Activated naive CD4-positive, alpha-beta T cell treated with anti-CD3 and anti-CD28 coated beads for 36 hours (primary cell): ENCODE measurements at regions not wholly inside any gene's neighbourhood (a gene's known extent, or its start where the extent isn't known, plus 50 kb on each side); places are given as distances from the start of the nearest gene placed in this dataset.
"Not testable (repeated sequence)": the region's sequence is repeated elsewhere in the genome, so short reads cannot be mapped to it uniquely, and the experiment has no call there.

ENCODE experiments used
- CTCF ChIA-PET: fragments of 350-600 bp; sonication (Branson Sonifier 250); formaldehyde crosslinking; loops from one replicate; lab custom pipeline; 2021; ENCODE audit warnings: antibody characterized with exemption; lab: Charles Lee
- DNase-seq: peaks from one replicate; pipeline ENCODE4 v3.0.0-alpha.2; 2020
- H3K27ac Mint-ChIP-seq: one replicate; pipeline ENCODE4 v1.8.0; 2021; ENCODE audit warnings: mild to moderate bottlenecking, mixed read lengths
- H3K27me3 Mint-ChIP-seq: one replicate; pipeline ENCODE4 v1.8.0; 2021; ENCODE audit warnings: low read depth, mixed read lengths
- H3K36me3 Mint-ChIP-seq: one replicate; pipeline ENCODE4 v1.8.0; 2021; ENCODE audit warnings: low read depth, mixed read lengths
- H3K4me1 Mint-ChIP-seq: one replicate; pipeline ENCODE4 v1.8.0; 2021; ENCODE audit warnings: low read depth, mixed read lengths
- H3K4me3 Mint-ChIP-seq: one replicate; pipeline ENCODE4 v1.8.0; 2021; ENCODE audit warnings: mild to moderate bottlenecking, moderate library complexity, mixed read lengths
- H3K9me3 Mint-ChIP-seq: one replicate; pipeline ENCODE4 v1.8.0; 2021; ENCODE audit warnings: mixed read lengths
- intact Hi-C: fragments of 100-400 bp; cut with micrococcal nuclease; formaldehyde crosslinking; loops from one replicate; pipeline ENCODE4 v1.15.1; 2023

DNA sequence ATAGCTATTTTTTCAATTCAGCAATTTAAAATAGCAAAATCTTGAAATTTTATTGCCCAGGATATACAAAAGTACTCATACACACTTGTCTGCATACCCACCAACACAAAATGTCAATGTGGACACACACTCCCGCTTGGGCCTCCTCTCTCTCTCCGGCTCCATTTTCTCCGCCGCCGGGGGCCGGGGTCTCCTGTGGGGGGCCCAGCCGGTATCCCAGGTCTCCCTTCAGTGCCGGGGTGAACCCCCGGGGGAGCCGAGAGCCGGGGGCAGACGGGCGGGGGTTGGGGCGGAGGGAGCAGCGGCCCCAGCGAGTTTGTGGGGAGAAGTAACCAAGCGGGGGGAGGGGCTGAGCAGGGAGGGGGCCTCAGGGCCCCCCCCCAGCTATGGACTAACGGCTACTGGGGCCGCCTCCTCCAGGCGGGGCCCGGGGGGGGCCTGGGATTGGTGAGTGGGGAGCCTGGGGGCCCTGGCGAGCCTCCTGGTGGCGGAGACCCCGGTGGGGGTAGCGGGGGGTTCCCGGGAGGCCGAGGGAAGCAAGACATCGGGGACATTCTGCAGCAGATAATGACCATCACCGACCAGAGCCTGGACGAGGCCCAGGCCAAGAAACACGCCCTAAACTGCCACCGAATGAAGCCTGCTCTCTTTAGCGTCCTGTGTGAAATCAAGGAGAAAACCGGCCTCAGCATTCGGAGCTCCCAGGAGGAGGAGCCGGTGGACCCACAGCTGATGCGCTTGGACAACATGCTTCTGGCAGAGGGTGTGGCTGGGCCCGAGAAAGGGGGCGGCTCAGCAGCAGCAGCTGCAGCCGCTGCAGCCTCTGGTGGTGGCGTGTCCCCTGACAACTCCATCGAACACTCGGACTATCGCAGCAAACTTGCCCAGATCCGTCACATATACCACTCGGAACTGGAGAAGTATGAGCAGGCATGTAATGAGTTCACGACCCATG lies 56.6 kb downstream of the CHST2 start:
- DNase-seq, intact Hi-C loops, H3K4me3 Mint-ChIP-seq, H3K36me3 Mint-ChIP-seq, H3K27ac Mint-ChIP-seq, H3K27me3 Mint-ChIP-seq: not testable (repeated sequence)
- Mint-ChIP-seq H3K9me3 (peaks cover 22% of the 10 kb centered on the region), H3K4me1 (peaks cover 44% of the 10 kb centered on the region)
- CTCF ChIA-PET, result interaction anchor here (1.2 to 1.6 kb wide), 2 partner anchors 13 to 51 kb away, joined by 3 to 5 read pairs; no protein-coding TSS in a partner anchor

DNA sequence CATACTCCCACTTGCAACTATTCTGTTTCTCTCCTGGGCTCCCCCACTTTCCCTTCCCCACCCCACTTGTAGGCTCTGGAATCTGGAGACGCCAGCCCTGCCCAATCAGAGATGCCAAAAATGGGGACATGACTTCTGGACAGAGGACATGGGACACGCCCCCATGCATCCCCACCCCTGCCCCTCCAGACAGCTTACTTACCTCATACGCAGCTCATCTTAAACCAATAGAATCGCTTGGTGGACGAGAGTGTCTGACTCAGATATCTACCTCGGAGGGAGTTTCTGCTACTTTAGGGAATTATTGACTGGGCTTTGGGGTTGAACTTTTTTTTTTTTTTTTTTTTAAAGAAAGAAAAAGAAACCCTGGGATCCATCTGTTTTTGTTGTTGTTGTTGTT lies 58.4 kb downstream of the CHST2 start:
- DNase-seq, H3K27ac Mint-ChIP-seq, H3K4me3 Mint-ChIP-seq, H3K27me3 Mint-ChIP-seq, intact Hi-C loops, H3K36me3 Mint-ChIP-seq: not testable (repeated sequence)
- Mint-ChIP-seq H3K4me1 (peaks cover 28% of the 10 kb centered on the region), H3K9me3 (peaks cover 20% of the 10 kb centered on the region)
- CTCF ChIA-PET, result interaction anchor here (0.6 kb wide), 1 partner anchor 146 kb away, joined by 3 read pairs; no protein-coding TSS in a partner anchor

- H3K4me3 Mint-ChIP-seq, H3K36me3 Mint-ChIP-seq, H3K27me3 Mint-ChIP-seq, CTCF ChIA-PET, DNase-seq, H3K27ac Mint-ChIP-seq: not testable (repeated sequence)
- Mint-ChIP-seq H3K9me3 (peaks cover 14% of the 10 kb centered on the region), H3K4me1 (peaks cover 30% of the 10 kb centered on the region)
- intact Hi-C loops, result loop anchor here (1.0 kb wide), 1 partner anchor 8 kb away; no protein-coding TSS in a partner anchor
Measured at GRCh38 chr3:143178775-143179548, 59.4 kb downstream of the CHST2 start.

GRCh38 chr3:143179603-143180002 lies 60.0 kb downstream of the CHST2 start:
- Mint-ChIP-seq H3K27ac (no peak overlapping the region), H3K36me3 (peaks cover 1% of the 10 kb centered on the region), H3K9me3 (peaks cover 12% of the 10 kb centered on the region), H3K27me3 (no peaks in the 10 kb centered on the region), H3K4me1 (peaks cover 25% of the 10 kb centered on the region), H3K4me3 (no peak overlapping the region)
- intact Hi-C loops, result loop anchor here (1.0 kb wide), 1 partner anchor 8 kb away; no protein-coding TSS in a partner anchor
- no peak for DNase-seq
- CTCF ChIA-PET, result interaction anchor here (1.5 kb wide), 1 partner anchor 13 kb away, joined by 3 read pairs; no protein-coding TSS in a partner anchor

DNA sequence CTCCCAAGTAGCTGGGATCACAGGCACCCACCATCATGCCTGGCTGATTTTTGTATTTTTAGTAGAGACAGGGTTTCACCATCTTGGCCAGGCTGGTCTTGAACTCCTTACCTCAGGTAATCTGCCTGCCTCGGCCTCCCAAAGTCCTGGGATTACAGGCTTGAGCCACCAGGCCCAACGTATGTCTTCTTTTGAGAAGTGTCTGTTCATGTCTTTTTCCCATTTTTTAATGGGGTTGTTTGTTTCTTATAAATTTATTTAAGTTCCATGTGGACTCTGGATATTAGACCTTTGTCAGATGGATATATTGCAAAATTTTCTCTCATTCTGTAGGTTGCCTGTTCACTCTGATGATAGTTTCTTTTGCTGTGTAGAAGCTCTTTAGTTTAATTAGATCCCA lies 61.3 kb downstream of the CHST2 start:
- H3K4me3 Mint-ChIP-seq, H3K36me3 Mint-ChIP-seq, DNase-seq, H3K27me3 Mint-ChIP-seq, intact Hi-C loops, H3K27ac Mint-ChIP-seq: not testable (repeated sequence)
- peaks cover 12% of the 10 kb centered on the region for H3K9me3 Mint-ChIP-seq
- CTCF ChIA-PET, result interaction anchor here (1.5 kb wide), 1 partner anchor 14 kb away, joined by 3 read pairs; no protein-coding TSS in a partner anchor
- peaks cover 23% of the 10 kb centered on the region for H3K4me1 Mint-ChIP-seq

DNA sequence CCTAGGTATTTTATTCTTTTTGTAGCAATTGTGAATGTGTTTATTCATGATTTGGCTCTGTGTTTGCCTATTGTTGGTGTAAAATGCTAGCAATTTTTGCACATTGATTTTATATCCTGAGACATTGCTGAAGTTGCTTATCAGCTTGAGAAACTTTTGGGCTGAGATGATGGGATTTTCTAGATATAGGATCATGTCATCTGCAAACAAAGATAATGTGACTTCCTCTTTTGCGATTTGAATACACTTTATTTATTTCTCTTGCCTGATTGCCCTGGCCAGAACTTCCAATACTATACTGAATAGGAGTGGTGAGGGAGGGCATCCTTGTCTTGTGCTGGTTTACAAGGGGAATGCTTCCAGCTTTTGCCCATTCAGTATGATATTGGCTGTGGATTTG lies 62.4 kb downstream of the CHST2 start:
- intact Hi-C loops, result loop anchor here (2.0 kb wide), 1 partner anchor 17 kb away; no protein-coding TSS in a partner anchor
- CTCF ChIA-PET, H3K4me3 Mint-ChIP-seq, DNase-seq, H3K27ac Mint-ChIP-seq, H3K27me3 Mint-ChIP-seq, H3K36me3 Mint-ChIP-seq: not testable (repeated sequence)
- H3K9me3 Mint-ChIP-seq, result peaks cover 12% of the 10 kb centered on the region
- peaks cover 22% of the 10 kb centered on the region for H3K4me1 Mint-ChIP-seq

GRCh38 chr3:143182866-143183664 lies 63.5 kb downstream of the CHST2 start:
- intact Hi-C loops, result loop anchor here (2.0 kb wide), 1 partner anchor 18 kb away; no protein-coding TSS in a partner anchor
- Mint-ChIP-seq H3K36me3 (peaks cover 1% of the 10 kb centered on the region), H3K9me3 (peaks cover 12% of the 10 kb centered on the region), H3K4me3 (no peak overlapping the region), H3K27me3 (no peaks in the 10 kb centered on the region), H3K27ac (no peak overlapping the region), H3K4me1 (peaks cover 19% of the 10 kb centered on the region)
- CTCF ChIA-PET, result no interaction called here
- no peak for DNase-seq

DNA sequence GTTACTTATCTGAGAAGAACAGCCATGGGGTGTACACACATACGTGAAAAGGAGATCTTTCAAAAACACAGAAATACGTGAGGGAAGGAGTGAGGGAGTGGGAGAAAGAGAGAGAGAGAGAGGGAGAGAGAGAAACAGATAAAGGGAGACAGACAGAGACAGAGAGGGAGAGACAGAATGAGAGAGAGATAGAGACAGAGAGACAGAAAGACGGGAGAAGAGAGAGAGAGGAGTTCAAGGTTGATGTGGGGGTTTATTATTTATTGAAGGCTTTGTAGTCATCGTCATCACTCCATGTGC lies 64.0 kb downstream of the CHST2 start:
- H3K4me3 Mint-ChIP-seq, result no peak overlapping the region
- DNase-seq, result no peak
- no peak overlapping the region for H3K27ac Mint-ChIP-seq
- H3K9me3 Mint-ChIP-seq, result peaks cover 12% of the 10 kb centered on the region
- H3K27me3 Mint-ChIP-seq, result no peaks in the 10 kb centered on the region
- CTCF ChIA-PET, result no interaction called here
- intact Hi-C loops, result loop anchor here (2.0 kb wide), 1 partner anchor 19 kb away; no protein-coding TSS in a partner anchor
- H3K4me1 Mint-ChIP-seq, result peaks cover 19% of the 10 kb centered on the region
- peaks cover 1% of the 10 kb centered on the region for H3K36me3 Mint-ChIP-seq

DNA sequence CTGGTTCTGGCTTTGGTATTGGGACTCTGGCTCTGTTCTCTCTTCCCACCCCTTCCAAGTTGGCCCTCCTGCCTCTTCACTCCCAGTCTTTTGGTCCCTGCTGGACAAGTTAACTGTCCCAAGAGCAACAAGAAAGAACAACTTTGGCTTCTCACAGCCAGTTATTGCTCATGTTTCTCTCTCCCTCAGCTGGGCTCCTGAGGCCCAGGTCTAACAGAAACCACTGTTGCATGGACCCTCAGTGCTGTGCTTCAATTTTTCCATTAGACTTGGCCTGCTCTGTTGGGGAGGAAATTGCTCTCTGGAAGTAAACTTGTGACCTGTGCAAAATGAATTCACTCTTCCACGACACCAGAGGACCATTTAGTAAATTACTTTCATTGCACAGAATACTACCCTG lies 64.5 kb downstream of the CHST2 start:
- H3K4me3 Mint-ChIP-seq, result no peak overlapping the region
- CTCF ChIA-PET, result interaction anchor here (0.6 kb wide), 1 partner anchor 789 kb away, joined by 5 read pairs; no protein-coding TSS in a partner anchor
- H3K36me3 Mint-ChIP-seq, result peaks cover 1% of the 10 kb centered on the region
- no peak overlapping the region for H3K27ac Mint-ChIP-seq
- no peaks in the 10 kb centered on the region for H3K27me3 Mint-ChIP-seq
- H3K9me3 Mint-ChIP-seq, result peaks cover 12% of the 10 kb centered on the region
- DNase-seq, result no peak
- peaks cover 19% of the 10 kb centered on the region for H3K4me1 Mint-ChIP-seq
- intact Hi-C loops, result no loop called here

- intact Hi-C loops, result no loop called here
- Mint-ChIP-seq H3K36me3 (no peaks in the 10 kb centered on the region), H3K27ac (no peak overlapping the region), H3K27me3 (no peaks in the 10 kb centered on the region), H3K9me3 (peaks cover 7% of the 10 kb centered on the region), H3K4me3 (no peak overlapping the region), H3K4me1 (peaks cover 9% of the 10 kb centered on the region)
- CTCF ChIA-PET, result no interaction called here
- no peak for DNase-seq
Measured at GRCh38 chr3:143185401-143185800, 65.8 kb downstream of the CHST2 start.

- H3K27me3 Mint-ChIP-seq, result no peaks in the 10 kb centered on the region
- peaks cover 25% of the 10 kb centered on the region for H3K4me1 Mint-ChIP-seq
- H3K27ac Mint-ChIP-seq, result no peak overlapping the region
- H3K9me3 Mint-ChIP-seq, result no peaks in the 10 kb centered on the region
- H3K36me3 Mint-ChIP-seq, result no peaks in the 10 kb centered on the region
- no peak overlapping the region for H3K4me3 Mint-ChIP-seq
- CTCF ChIA-PET, result interaction anchor here (0.6 to 0.8 kb wide), 2 partner anchors 23 to 531 kb away, joined by 3 to 4 read pairs; no protein-coding TSS in a partner anchor
- DNase-seq, result no peak
- intact Hi-C loops, result no loop called here
Measured at GRCh38 chr3:143187111-143187510, 67.5 kb downstream of the CHST2 start.
